Psoas muscle (tissue), 7 donors: ENCODE measurements at regions not wholly inside any gene's neighbourhood (a gene's known extent, or its start where the extent isn't known, plus 50 kb on each side); places are given as distances from the start of the nearest gene placed in this dataset.

Source experiments
- ATAC-seq, 4 donors: fragments of 200-7000 bp; cut with Tn5 transposase; one replicate each; pipeline ENCODE4 v1.9.1; 2020; ENCODE audit warnings: moderate library complexity in 3 of 4, mild to moderate bottlenecking in 2 of 4
- DNase-seq, 2 donors: peaks; one replicate each; pipeline ENCODE4 v3.0.0-alpha.2; 2020
- H3K27ac ChIP-seq: fragments of 200-600 bp; one replicate; pipeline ENCODE4 v1.8.0; 2022
- H3K27me3 ChIP-seq, 3 donors: fragments of 200-600 bp in 1 of 3; one replicate each; pipeline versions ENCODE4 v1.6.1 to v1.8.0; 2013 to 2022; ENCODE audit warnings: low read length in 2 of 3, mild to moderate bottlenecking in 2 of 3, moderate library complexity in 1 of 3; ENCODE audit not compliant: insufficient read depth in 3 of 3
- H3K36me3 ChIP-seq, 2 donors: fragments of 200-600 bp in 1 of 2; one replicate each; pipeline versions ENCODE4 v1.6.1 to v1.8.0; 2013 to 2022; ENCODE audit warnings: low read depth in 1 of 2, mild to moderate bottlenecking in 1 of 2, moderate library complexity in 1 of 2; ENCODE audit not compliant: insufficient read depth in 1 of 2
- H3K4me1 ChIP-seq: fragments of 200-600 bp; one replicate; pipeline ENCODE4 v1.8.0; 2022
- H3K4me3 ChIP-seq: fragments of 200-600 bp; one replicate; pipeline ENCODE4 v1.8.0; 2022; ENCODE audit warnings: mild to moderate bottlenecking
- H3K9me3 ChIP-seq: fragments of 200-600 bp; one replicate; pipeline ENCODE4 v1.8.0; 2022
- WGBS, 3 donors: extraction: QIAGEN DNeasy Blood & Tissue Kit; methylation state at CpG; one replicate each; pipeline versions ENCODE4 v1.1.6 to v1.1.7; 2013; 5-methylcytosine and 5-hydroxymethylcytosine counted together
- intact Hi-C, 2 donors: fragments of 100-400 bp; cut with DNase I; formaldehyde crosslinking; loops; one replicate each; pipeline versions ENCODE4 v1.11.0 to v1.14.2; 2022
- TF ChIP-seq, protein P1 (sequence below): fragments of 200-600 bp; IDR thresholded peaks from one replicate; pipeline ENCODE4 v1.8.0; 2022; ENCODE audit warnings: antibody characterized with exemption
- donor health status: healthy with polysubstance abuse.
- donor health status: DM: no; HTN: no; CAD: no; lungs with moderate emphysema.
- donor health status: Bipolar disorder and iron deficiency.
- donor health status: healthy.
- donor health status: DM: yes; HTN: yes; CAD: no.
- donor health status: DM: no; HTN: no; CAD: no.
- donor health status: DM: yes; HTN: yes; CAD: no.

DNA sequence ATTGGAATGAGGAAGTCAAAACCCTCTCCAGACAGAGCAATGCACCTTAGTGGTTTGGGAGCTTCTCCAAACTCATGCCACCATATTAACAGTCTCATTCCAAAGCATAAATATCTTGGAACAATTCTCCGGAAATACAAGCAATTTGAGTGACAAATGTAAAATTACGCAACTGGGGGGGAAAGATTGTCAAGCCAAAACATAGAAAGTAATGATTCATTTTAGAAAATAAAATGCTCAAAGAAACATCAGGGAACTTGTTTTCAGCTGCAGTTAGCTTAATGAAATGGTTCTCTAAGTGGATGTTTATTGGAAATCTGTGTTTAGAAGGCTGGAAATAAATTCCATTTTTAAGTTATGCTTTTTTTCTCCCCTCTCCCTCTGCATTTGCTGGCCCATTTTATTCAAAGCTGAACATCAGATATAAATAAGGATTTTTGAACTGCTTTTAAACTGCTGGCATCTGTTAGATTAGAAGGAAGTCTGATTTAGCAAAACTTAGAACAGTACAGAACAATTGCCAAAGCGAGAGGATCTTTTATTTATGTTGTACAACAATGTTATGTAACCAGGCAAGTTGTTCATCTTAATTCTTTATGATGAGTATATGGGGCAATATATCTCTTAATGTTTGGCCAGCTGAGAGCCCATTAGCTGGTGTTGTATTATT lies 551.9 kb downstream of the PRELID2 start:
- no peak overlapping the region for H3K4me3 ChIP-seq
- ATAC-seq (no peak), DNase-seq (no peak)
- WGBS, 3 donors, result 52 to 54% (median 52%) methylated on average over 3 of the region's 3 CpGs
- no peaks in the 10 kb centered on the region for H3K27me3 ChIP-seq
- no peaks in the 10 kb centered on the region for H3K9me3 ChIP-seq
- no peaks in the 10 kb centered on the region for H3K36me3 ChIP-seq
- H3K27ac ChIP-seq, result no peak overlapping the region
- H3K4me1 ChIP-seq, result no peaks in the 10 kb centered on the region
- intact Hi-C loops, result no loop called here
- TF ChIP-seq, protein P1, sequence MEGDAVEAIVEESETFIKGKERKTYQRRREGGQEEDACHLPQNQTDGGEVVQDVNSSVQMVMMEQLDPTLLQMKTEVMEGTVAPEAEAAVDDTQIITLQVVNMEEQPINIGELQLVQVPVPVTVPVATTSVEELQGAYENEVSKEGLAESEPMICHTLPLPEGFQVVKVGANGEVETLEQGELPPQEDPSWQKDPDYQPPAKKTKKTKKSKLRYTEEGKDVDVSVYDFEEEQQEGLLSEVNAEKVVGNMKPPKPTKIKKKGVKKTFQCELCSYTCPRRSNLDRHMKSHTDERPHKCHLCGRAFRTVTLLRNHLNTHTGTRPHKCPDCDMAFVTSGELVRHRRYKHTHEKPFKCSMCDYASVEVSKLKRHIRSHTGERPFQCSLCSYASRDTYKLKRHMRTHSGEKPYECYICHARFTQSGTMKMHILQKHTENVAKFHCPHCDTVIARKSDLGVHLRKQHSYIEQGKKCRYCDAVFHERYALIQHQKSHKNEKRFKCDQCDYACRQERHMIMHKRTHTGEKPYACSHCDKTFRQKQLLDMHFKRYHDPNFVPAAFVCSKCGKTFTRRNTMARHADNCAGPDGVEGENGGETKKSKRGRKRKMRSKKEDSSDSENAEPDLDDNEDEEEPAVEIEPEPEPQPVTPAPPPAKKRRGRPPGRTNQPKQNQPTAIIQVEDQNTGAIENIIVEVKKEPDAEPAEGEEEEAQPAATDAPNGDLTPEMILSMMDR, result no peak

DNA sequence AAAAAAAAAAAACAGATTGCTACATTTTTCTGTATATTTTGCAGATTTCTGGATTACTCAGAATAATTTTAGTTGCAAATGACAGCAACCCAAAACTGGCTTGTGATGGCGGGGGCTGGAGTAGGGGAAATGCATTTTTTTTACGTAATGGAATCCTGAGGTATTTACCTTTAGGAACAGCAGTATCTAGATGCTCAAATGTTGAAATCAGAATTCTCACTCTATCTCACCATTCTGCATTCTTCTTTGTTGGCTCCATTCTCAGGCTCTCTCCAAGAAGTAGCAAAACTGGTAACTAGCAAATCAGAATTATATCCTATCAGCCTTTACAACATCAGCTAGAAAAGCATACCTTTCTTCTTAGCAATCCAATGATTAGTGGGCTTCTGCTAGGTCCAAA lies 554.3 kb downstream of the PRELID2 start:
- H3K36me3 ChIP-seq, result no peaks in the 10 kb centered on the region
- no peak overlapping the region for H3K4me3 ChIP-seq
- no peaks in the 10 kb centered on the region for H3K9me3 ChIP-seq
- no peaks in the 10 kb centered on the region for H3K27me3 ChIP-seq
- no peaks in the 10 kb centered on the region for H3K4me1 ChIP-seq
- ATAC-seq (no peak), DNase-seq (no peak)
- TF ChIP-seq, protein P1, result no peak
- intact Hi-C loops, result no loop called here
- 89 to 96% (median 94%) methylated on average over 2 of the region's 2 CpGs for WGBS, 3 donors
- H3K27ac ChIP-seq, result no peak overlapping the region

DNA sequence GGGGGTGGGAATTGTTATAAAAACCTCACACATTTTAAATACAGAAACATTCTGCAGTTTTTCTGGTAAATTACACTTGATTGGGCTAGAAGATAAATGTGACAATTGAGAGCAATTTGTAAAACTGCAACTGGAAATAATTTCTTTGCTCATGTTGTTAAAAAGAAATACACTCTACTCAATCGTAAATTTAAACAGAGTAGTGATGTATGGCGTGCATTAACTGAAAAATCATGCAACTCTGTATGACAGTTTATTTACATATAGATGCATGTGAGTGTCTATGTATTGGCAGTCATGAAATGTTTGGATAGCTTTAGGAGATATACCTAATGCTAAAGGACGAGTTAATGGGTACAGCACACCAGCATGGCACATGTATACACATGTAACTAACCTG lies 554.9 kb downstream of the PRELID2 start:
- WGBS, 3 donors, result 80 to 84% (median 81%) methylated on average over 3 of the region's 3 CpGs
- DNase-seq, result no peak
- H3K9me3 ChIP-seq, result no peaks in the 10 kb centered on the region
- no peak overlapping the region for H3K4me3 ChIP-seq
- H3K27ac ChIP-seq, result no peak overlapping the region
- H3K36me3 ChIP-seq, result no peaks in the 10 kb centered on the region
- no peaks in the 10 kb centered on the region for H3K27me3 ChIP-seq
- ATAC-seq, result no peak
- TF ChIP-seq, protein P1, result no peak
- intact Hi-C loops, result no loop called here
- H3K4me1 ChIP-seq, result no peaks in the 10 kb centered on the region

DNA sequence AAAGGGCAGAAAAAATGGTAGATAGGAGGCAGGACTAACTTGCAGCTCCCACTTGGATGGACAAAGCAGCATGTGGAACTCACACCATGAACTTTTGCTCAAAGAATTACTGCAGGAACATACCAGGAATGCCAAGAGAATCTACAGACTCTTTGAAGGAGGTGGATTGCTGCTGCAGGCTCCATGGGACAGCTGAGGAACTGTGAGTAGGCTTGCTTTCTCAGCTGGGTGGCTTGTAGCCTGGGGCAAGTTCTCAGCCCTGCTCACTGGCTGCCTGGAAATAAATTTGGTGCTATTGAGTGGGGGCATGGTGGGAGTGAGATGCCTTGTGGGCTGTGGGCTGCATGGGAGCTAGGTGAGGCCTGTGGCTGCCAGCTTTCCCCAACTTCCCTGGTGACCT lies 574.5 kb downstream of the PRELID2 start:
- no peak overlapping the region for H3K27ac ChIP-seq
- TF ChIP-seq, protein P1, result no peak
- no peak for DNase-seq
- intact Hi-C loops, result no loop called here
- ATAC-seq, result no peak
- no peaks in the 10 kb centered on the region for H3K36me3 ChIP-seq
- H3K27me3 ChIP-seq, result no peaks in the 10 kb centered on the region
- H3K9me3 ChIP-seq, result no peaks in the 10 kb centered on the region
- no peak overlapping the region for H3K4me3 ChIP-seq
- no peaks in the 10 kb centered on the region for H3K4me1 ChIP-seq

DNA sequence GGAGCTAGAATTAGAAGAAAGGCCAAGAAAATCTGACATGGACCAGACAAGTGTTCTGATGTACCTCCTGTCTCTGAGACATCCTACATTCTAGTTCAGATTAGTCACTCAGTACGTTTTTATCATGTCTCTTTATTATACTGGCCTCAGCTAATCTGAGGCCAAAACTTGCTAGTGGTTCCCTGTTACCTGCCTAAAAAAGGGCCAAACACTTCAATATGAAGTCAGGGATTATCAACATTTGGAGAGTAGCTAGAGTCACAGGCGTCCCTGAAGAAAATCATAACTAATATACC lies 587.4 kb downstream of the PRELID2 start:
- no peaks in the 10 kb centered on the region for H3K9me3 ChIP-seq
- H3K4me1 ChIP-seq, result no peaks in the 10 kb centered on the region
- no peak overlapping the region for H3K4me3 ChIP-seq
- intact Hi-C loops, result no loop called here
- ATAC-seq (no peak), DNase-seq (no peak)
- WGBS, 3 donors, result 76 to 85% (median 82%) methylated on average over 2 of the region's 2 CpGs
- no peak overlapping the region for H3K27ac ChIP-seq
- H3K27me3 ChIP-seq, result no peaks in the 10 kb centered on the region
- H3K36me3 ChIP-seq, result no peaks in the 10 kb centered on the region
- TF ChIP-seq, protein P1, result no peak
